Liver (tissue), 8 donors: ENCODE measurements at regions not wholly inside any gene's neighbourhood (a gene's known extent, or its start where the extent isn't known, plus 50 kb on each side); places are given as distances from the start of the nearest gene placed in this dataset.

Experiments used
- DNase-seq: peaks from one replicate; pipeline ENCODE4 v3.0.0-alpha.2; 2017; ENCODE audit warnings: low spot score
- H3K27ac ChIP-seq, 2 donors: one replicate each; pipeline ENCODE4 v1.7.0; 2013; ENCODE audit warnings: inconsistent platforms in 2 of 2, low read length in 2 of 2, control low read depth in 1 of 2, low read depth in 1 of 2, mild to moderate bottlenecking in 1 of 2
- H3K27me3 ChIP-seq, 4 donors: one replicate each; pipeline versions ENCODE4 v1.6.1 to v1.7.0; 2013; ENCODE audit warnings: low read length in 3 of 4, inconsistent platforms in 1 of 4, mild to moderate bottlenecking in 1 of 4, moderate library complexity in 1 of 4; ENCODE audit not compliant: control insufficient read depth in 4 of 4, insufficient read depth in 4 of 4
- H3K36me3 ChIP-seq, 4 donors: one replicate each; pipeline versions ENCODE4 v1.6.1 to v1.7.0; 2013; ENCODE audit warnings: low read length in 3 of 4, mild to moderate bottlenecking in 3 of 4, low read depth in 1 of 4, moderate library complexity in 1 of 4; ENCODE audit not compliant: control insufficient read depth in 4 of 4, insufficient read depth in 3 of 4
- H3K4me1 ChIP-seq, 4 donors: one replicate each; pipeline versions ENCODE4 v1.6.1 to v1.7.0; 2013; ENCODE audit warnings: low read length in 3 of 4, mild to moderate bottlenecking in 3 of 4, moderate library complexity in 1 of 4; ENCODE audit not compliant: control insufficient read depth in 4 of 4, insufficient read depth in 4 of 4
- H3K4me3 ChIP-seq, 3 donors: one replicate each; pipeline versions ENCODE4 v1.6.1 to v1.7.0; 2013; ENCODE audit warnings: low read length in 3 of 3, control low read depth in 1 of 3, low read depth in 1 of 3, mild to moderate bottlenecking in 1 of 3
- H3K9ac ChIP-seq, 2 donors: one replicate each; pipeline ENCODE4 v1.7.0; 2013; ENCODE audit warnings: low read length in 2 of 2, mild to moderate bottlenecking in 2 of 2, moderate library complexity in 2 of 2, control low read depth in 1 of 2, low read depth in 1 of 2
- H3K9me3 ChIP-seq, 4 donors: one replicate each; pipeline versions ENCODE4 v1.6.1 to v1.7.0; 2013; ENCODE audit warnings: low read length in 3 of 4; ENCODE audit not compliant: control insufficient read depth in 4 of 4
- FOXA1 ChIP-seq: IDR thresholded peaks from 2 replicates; pipeline ENCODE4 v1.6.1; 2016; ENCODE audit warnings: antibody characterized with exemption
- HNF4A ChIP-seq, 2 donors: conservative IDR thresholded peaks; 2 replicates each; pipeline ENCODE4 v1.6.1; 2016; ENCODE audit warnings: antibody characterized with exemption in 2 of 2, mild to moderate bottlenecking in 2 of 2
- RAD21 ChIP-seq, 2 donors: IDR thresholded peaks; 2 replicates each; pipeline ENCODE4 v1.6.1; 2016; ENCODE audit warnings: antibody characterized with exemption in 2 of 2, mild to moderate bottlenecking in 2 of 2
- RXRA ChIP-seq, 2 donors: IDR thresholded peaks; 2 replicates each; pipeline ENCODE4 v1.6.1; 2017 to 2018; ENCODE audit warnings: antibody characterized with exemption in 2 of 2, mild to moderate bottlenecking in 1 of 2
- YY1 ChIP-seq: IDR thresholded peaks from 2 replicates; pipeline ENCODE4 v1.6.1; 2016; ENCODE audit warnings: antibody characterized with exemption, mild to moderate bottlenecking
- WGBS: extraction: QIAGEN DNeasy Blood & Tissue Kit; methylation state at CpG from one replicate; pipeline ENCODE4 v1.1.7; 2013; 5-methylcytosine and 5-hydroxymethylcytosine counted together
- TF ChIP-seq, protein P1 (sequence below): IDR thresholded peaks from 2 replicates; pipeline ENCODE4 v1.6.1; 2016; ENCODE audit warnings: antibody characterized with exemption, mild to moderate bottlenecking
- TF ChIP-seq, protein P2 (sequence below): fragments of 150-350 bp; IDR thresholded peaks from 2 replicates; pipeline ENCODE4 v1.5.1; 2017; ENCODE audit warnings: improper control_type of control experiment, low read depth, low read length; ENCODE audit not compliant: missing input control
- donor health status: healthy.
- donor health status: healthy.
- donor health status: healthy.
- donor health status: healthy.
- donor health status: healthy.

DNA sequence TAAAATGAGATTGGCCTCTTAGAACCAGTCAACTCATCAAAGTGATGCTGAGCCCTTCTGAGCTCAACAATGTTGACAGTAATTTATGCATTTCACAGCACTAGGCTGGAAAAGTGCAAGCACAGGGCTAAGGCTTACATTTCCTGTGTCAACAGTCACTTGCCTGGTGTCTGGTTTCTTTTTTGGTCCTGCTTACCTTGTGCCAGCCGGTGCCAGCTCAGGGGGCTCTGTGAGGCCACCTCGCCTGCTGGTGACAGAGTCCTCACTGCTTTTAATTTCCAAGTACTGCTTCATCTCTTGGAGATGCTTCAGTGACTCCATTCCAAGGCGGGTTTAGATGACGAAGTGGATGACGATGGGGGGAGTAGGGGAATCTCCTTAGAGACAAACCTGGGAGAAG lies 53.1 kb upstream of the KCNA1 start (continued):
- TF ChIP-seq, protein P1, sequence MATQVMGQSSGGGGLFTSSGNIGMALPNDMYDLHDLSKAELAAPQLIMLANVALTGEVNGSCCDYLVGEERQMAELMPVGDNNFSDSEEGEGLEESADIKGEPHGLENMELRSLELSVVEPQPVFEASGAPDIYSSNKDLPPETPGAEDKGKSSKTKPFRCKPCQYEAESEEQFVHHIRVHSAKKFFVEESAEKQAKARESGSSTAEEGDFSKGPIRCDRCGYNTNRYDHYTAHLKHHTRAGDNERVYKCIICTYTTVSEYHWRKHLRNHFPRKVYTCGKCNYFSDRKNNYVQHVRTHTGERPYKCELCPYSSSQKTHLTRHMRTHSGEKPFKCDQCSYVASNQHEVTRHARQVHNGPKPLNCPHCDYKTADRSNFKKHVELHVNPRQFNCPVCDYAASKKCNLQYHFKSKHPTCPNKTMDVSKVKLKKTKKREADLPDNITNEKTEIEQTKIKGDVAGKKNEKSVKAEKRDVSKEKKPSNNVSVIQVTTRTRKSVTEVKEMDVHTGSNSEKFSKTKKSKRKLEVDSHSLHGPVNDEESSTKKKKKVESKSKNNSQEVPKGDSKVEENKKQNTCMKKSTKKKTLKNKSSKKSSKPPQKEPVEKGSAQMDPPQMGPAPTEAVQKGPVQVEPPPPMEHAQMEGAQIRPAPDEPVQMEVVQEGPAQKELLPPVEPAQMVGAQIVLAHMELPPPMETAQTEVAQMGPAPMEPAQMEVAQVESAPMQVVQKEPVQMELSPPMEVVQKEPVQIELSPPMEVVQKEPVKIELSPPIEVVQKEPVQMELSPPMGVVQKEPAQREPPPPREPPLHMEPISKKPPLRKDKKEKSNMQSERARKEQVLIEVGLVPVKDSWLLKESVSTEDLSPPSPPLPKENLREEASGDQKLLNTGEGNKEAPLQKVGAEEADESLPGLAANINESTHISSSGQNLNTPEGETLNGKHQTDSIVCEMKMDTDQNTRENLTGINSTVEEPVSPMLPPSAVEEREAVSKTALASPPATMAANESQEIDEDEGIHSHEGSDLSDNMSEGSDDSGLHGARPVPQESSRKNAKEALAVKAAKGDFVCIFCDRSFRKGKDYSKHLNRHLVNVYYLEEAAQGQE = no peak

DNA sequence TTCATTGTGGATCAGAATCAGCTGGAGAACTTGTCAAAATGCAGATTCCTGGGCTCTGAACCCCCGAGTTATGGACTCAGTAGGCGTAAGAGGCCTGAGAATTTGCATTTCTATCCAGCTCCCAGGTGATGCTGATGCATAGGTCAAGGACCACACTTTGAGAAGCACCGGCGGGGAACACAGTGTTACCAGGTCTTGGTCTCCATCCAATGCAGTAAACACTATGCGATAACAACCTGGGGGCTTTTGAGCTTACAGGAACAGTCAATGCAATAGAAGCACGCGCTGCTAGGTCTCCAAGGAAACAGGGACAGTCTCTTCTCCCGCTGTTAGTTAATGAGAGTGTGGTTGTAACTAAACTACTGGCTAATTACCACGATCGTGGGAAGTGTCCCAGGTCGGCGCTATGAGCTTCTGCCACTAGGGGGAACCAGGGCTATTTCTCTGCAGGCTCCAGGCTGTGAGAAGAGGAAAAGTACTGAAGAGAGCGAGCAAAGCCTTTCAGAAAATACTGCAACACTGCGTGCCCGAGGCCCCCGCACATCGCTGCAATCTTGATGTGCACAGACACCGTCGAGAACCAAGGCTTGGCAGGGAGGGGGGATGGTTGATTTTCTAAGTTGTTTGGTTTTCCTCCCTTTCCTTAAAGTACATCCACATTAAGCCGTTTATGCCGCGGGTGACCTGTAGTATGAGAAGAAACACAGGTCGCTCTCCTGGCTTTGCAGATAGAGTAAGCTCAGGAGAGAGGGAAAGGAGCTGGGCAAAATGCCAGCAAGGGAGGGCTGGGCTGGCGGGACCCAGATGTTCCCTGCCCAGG lies 52.0 kb upstream of the KCNA1 start:
- TF ChIP-seq RAD21 (IDR thresholded peaks at IDR 0.05) = peak; percentile 73 to 79
- TF ChIP-seq, protein P2, sequence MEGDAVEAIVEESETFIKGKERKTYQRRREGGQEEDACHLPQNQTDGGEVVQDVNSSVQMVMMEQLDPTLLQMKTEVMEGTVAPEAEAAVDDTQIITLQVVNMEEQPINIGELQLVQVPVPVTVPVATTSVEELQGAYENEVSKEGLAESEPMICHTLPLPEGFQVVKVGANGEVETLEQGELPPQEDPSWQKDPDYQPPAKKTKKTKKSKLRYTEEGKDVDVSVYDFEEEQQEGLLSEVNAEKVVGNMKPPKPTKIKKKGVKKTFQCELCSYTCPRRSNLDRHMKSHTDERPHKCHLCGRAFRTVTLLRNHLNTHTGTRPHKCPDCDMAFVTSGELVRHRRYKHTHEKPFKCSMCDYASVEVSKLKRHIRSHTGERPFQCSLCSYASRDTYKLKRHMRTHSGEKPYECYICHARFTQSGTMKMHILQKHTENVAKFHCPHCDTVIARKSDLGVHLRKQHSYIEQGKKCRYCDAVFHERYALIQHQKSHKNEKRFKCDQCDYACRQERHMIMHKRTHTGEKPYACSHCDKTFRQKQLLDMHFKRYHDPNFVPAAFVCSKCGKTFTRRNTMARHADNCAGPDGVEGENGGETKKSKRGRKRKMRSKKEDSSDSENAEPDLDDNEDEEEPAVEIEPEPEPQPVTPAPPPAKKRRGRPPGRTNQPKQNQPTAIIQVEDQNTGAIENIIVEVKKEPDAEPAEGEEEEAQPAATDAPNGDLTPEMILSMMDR = peak; percentile 81
- TF ChIP-seq FOXA1 = no peak
- DNase-seq = peak; percentile 68
- H3K36me3 ChIP-seq = no peaks in the 10 kb centered on the region
- peaks cover 0 to 14% (median 8%) of the 10 kb centered on the region in 4 donors for H3K4me1 ChIP-seq
- no peak overlapping the region for H3K27ac ChIP-seq
- H3K9me3 ChIP-seq = no peaks in the 10 kb centered on the region
- H3K27me3 ChIP-seq = no peaks in the 10 kb centered on the region
- H3K9ac ChIP-seq = no peak overlapping the region
- 4% methylated on average over 24 of the region's 24 CpGs for WGBS
- peak overlapping the region in 1 of 3 donors; percentile 2 for H3K4me3 ChIP-seq

DNA sequence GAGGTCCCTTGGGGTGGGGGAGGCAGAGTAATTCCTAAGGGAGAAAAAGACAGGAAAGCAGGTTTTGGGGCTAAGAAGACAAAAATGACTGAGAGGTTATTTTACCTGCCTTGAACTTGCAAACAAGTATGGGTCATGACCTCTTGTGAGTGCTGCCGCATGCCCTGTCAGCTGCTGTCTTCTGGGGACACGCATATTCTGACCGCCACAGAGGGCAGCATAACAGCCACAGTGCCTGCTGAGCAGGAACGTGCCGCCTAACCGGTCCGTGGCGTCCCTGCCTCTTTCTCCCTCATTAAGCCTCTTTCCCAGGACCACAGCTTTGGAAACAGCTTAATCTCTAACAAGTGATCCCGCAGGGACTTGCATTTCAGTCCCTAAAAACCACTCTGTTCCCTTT lies 51.3 kb upstream of the KCNA1 start:
- Histone ChIP-seq H3K4me3 (no peak overlapping the region), H3K27ac (no peak overlapping the region), H3K27me3 (no peaks in the 10 kb centered on the region), H3K9me3 (no peaks in the 10 kb centered on the region), H3K36me3 (no peaks in the 10 kb centered on the region), H3K9ac (no peak overlapping the region), H3K4me1 (peaks cover 0 to 14% (median 8%) of the 10 kb centered on the region in 4 donors)
- no peak for DNase-seq
- 11% methylated on average over 9 of the region's 9 CpGs for WGBS
- peak; percentile 62 to 80 for TF ChIP-seq RXRA (IDR thresholded peaks at IDR 0.05)
- no peak for TF ChIP-seq HNF4A (conservative IDR thresholded peaks at IDR 0.05)
- TF ChIP-seq, protein P2 = peak; percentile 15
- no peak for TF ChIP-seq YY1
